A673 (cell line): ENCODE measurements at regions not wholly inside any gene's neighbourhood (a gene's known extent, or its start where the extent isn't known, plus 50 kb on each side); places are given as distances from the start of the nearest gene placed in this dataset.

ENCODE experiments used
- CTCF ChIP-seq: fragments of 300-800, 200-600 bp; sonication (generic); conservative IDR thresholded peaks from 2 replicates; pipeline ENCODE4 v1.5.1; 2017; ENCODE audit warnings: low read depth, mild to moderate bottlenecking, antibody characterized with exemption, low read length, moderate library complexity, mixed read lengths
- EZH2 ChIP-seq: fragments of 200-600 bp; sonication (generic); IDR thresholded peaks from 2 replicates; pipeline ENCODE4 v1.6.1; 2017; ENCODE audit warnings: borderline replicate concordance, low read depth, mild to moderate bottlenecking, mixed read lengths, antibody characterized with exemption, low read length; ENCODE audit not compliant: poor library complexity, severe bottlenecking

GRCh38 chrX:7294483-7294882 lies 146.5 kb upstream of the PUDP start:
- no peak for TF ChIP-seq EZH2
- TF ChIP-seq CTCF: no peak
